ENCODE measurements at regions not wholly inside any gene's neighbourhood (a gene's known extent, or its start where the extent isn't known, plus 50 kb on each side); places are given as distances from the start of the nearest gene placed in this dataset.

DNA sequence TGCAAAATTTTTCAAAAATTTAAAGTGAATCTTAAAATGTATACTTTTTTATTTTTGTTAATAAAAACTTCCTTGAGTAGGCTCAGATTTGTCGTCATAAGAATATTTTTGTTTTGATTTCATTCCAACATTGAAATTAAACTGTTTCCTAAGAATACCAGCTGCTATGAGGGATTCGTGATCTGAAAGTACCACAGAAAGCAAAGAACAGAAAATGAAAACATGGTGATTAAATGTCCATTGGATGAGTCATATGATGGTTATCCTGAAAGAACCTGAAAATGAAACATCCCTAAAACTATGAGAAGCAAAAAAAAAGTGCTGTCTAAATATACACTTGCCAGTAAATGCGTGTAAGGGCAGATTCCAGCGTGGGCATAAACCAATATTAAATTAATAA, 143.8 kb downstream of the GMNC start:
- TF ChIP-seq POLR2A (IDR thresholded peaks at IDR 0.05; ENCODE audit: low read depth, low read length) (no peak), EZH2 (IDR thresholded peaks at IDR 0.05; ENCODE audit: borderline replicate concordance, low read depth, low read length, severe bottlenecking) (no peak), POLR2AphosphoS5 (IDR thresholded peaks at IDR 0.05; ENCODE audit: insufficient read depth, low read depth, low read length) (no peak)
- TF ChIP-seq, protein P1, sequence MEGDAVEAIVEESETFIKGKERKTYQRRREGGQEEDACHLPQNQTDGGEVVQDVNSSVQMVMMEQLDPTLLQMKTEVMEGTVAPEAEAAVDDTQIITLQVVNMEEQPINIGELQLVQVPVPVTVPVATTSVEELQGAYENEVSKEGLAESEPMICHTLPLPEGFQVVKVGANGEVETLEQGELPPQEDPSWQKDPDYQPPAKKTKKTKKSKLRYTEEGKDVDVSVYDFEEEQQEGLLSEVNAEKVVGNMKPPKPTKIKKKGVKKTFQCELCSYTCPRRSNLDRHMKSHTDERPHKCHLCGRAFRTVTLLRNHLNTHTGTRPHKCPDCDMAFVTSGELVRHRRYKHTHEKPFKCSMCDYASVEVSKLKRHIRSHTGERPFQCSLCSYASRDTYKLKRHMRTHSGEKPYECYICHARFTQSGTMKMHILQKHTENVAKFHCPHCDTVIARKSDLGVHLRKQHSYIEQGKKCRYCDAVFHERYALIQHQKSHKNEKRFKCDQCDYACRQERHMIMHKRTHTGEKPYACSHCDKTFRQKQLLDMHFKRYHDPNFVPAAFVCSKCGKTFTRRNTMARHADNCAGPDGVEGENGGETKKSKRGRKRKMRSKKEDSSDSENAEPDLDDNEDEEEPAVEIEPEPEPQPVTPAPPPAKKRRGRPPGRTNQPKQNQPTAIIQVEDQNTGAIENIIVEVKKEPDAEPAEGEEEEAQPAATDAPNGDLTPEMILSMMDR (IDR thresholded peaks at IDR 0.05; ENCODE audit: extremely low read depth in 1 of 2, insufficient read depth in 1 of 2, low read depth in 1 of 2, low read length in 2 of 2) = no peak
